SK-N-SH (cell line): ENCODE measurements at regions not wholly inside any gene's neighbourhood (a gene's known extent, or its start where the extent isn't known, plus 50 kb on each side); places are given as distances from the start of the nearest gene placed in this dataset.

ENCODE experiments used
- POLR2AphosphoS5 ChIP-seq: IDR thresholded peaks from 2 replicates; pipeline ENCODE4 v1.6.1; 2012; ENCODE audit warnings: low read depth, low read length
- RXRA ChIP-seq: IDR thresholded peaks from 2 replicates; pipeline ENCODE4 v1.4.0; 2012; ENCODE audit warnings: low read depth, mild to moderate bottlenecking, borderline replicate concordance

DNA sequence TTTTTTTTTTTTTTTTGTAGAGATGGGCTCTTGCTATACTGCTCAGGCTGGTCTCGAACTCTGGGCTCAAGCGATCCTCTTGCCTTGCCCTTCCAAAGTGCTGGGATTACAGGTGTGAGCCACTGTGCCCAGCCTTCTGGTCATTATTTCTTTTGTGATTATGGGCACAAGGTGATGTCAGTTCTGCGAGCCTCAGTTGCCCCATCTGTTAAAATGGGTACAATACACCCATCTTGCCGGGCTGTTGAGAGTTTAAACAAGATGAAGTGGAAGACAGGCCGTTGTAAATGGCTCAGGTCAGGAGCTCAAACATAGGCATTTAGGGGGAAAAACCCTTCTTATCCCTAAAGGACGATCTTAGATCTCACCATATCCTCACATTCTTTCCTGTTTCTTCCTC lies 53.7 kb upstream of the WNT4 start:
- no peak for TF ChIP-seq POLR2AphosphoS5
- TF ChIP-seq RXRA = no peak
